Astrocyte (in vitro differentiated cells and primary cell): ENCODE measurements at regions not wholly inside any gene's neighbourhood (a gene's known extent, or its start where the extent isn't known, plus 50 kb on each side); places are given as distances from the start of the nearest gene placed in this dataset.

Experiments
- DNase-seq: peaks from one replicate; pipeline ENCODE4 v3.0.0-alpha.2; 2010; ENCODE audit warnings: low read depth
- FAIRE-seq: peaks from 2 replicates; lab custom pipeline; 2011; peaks lifted over from hg19 to GRCh38; lab: Jason Lieb, UNC
- H2AFZ ChIP-seq: 2 replicates; pipeline ENCODE4 v1.6.0; 2012; ENCODE audit warnings: low read depth, low read length, inconsistent platforms
- H3K27ac ChIP-seq: 2 replicates; pipeline ENCODE4 v1.5.1; 2011; ENCODE audit warnings: low read depth, low read length, inconsistent platforms
- H3K27me3 ChIP-seq: 2 replicates; pipeline ENCODE4 v1.6.0; 2011; ENCODE audit warnings: low read length, inconsistent platforms; ENCODE audit not compliant: insufficient read depth
- H3K36me3 ChIP-seq: 2 replicates; pipeline ENCODE4 v1.5.1; 2011; ENCODE audit warnings: low read length, inconsistent platforms; ENCODE audit not compliant: insufficient read depth
- H3K4me1 ChIP-seq: 2 replicates; pipeline ENCODE4 v1.5.1; 2011; ENCODE audit warnings: low read length, inconsistent platforms; ENCODE audit not compliant: insufficient read depth
- H3K4me2 ChIP-seq: 2 replicates; pipeline ENCODE4 v1.6.0; 2012; ENCODE audit warnings: low read length, inconsistent platforms
- H3K4me3 ChIP-seq: 2 replicates; pipeline ENCODE4 v1.5.1; 2011; ENCODE audit warnings: low read depth, mild to moderate bottlenecking, low read length, inconsistent platforms; ENCODE audit not compliant: insufficient read depth
- H3K79me2 ChIP-seq: 2 replicates; pipeline ENCODE4 v1.6.0; 2012; ENCODE audit warnings: mild to moderate bottlenecking, low read length, inconsistent platforms; ENCODE audit not compliant: insufficient read depth
- H3K9ac ChIP-seq: 2 replicates; pipeline ENCODE4 v1.6.0; 2012; ENCODE audit warnings: mild to moderate bottlenecking, low read length, inconsistent platforms
- H3K9me3 ChIP-seq: 2 replicates; pipeline ENCODE4 v1.5.1; 2012; ENCODE audit warnings: low read depth, mild to moderate bottlenecking, low read length, inconsistent platforms; ENCODE audit not compliant: insufficient read depth
- H4K20me1 ChIP-seq: 2 replicates; pipeline ENCODE4 v1.6.0; 2012; ENCODE audit warnings: low read length, inconsistent platforms; ENCODE audit not compliant: insufficient read depth
- H3K27ac Mint-ChIP-seq: one replicate; pipeline ENCODE4 v1.8.0; 2021; ENCODE audit warnings: mild to moderate bottlenecking, mixed read lengths; ENCODE audit not compliant: unreplicated experiment
- H3K27me3 Mint-ChIP-seq: one replicate; pipeline ENCODE4 v1.8.0; 2021; ENCODE audit warnings: low read depth, mixed read lengths; ENCODE audit not compliant: unreplicated experiment
- H3K36me3 Mint-ChIP-seq: one replicate; pipeline ENCODE4 v1.8.0; 2021; ENCODE audit warnings: low read depth, mixed read lengths; ENCODE audit not compliant: unreplicated experiment
- H3K4me1 Mint-ChIP-seq: one replicate; pipeline ENCODE4 v1.8.0; 2021; ENCODE audit warnings: low read depth, mixed read lengths; ENCODE audit not compliant: unreplicated experiment
- H3K4me3 Mint-ChIP-seq: one replicate; pipeline ENCODE4 v1.8.0; 2021; ENCODE audit warnings: mild to moderate bottlenecking, moderate library complexity, mixed read lengths; ENCODE audit not compliant: unreplicated experiment
- H3K9me3 Mint-ChIP-seq: one replicate; pipeline ENCODE4 v1.8.0; 2021; ENCODE audit warnings: mild to moderate bottlenecking, mixed read lengths; ENCODE audit not compliant: unreplicated experiment
- CTCF ChIP-seq: IDR thresholded peaks from 2 replicates; pipeline ENCODE4 v1.5.1; 2011; ENCODE audit warnings: low read depth, mild to moderate bottlenecking, inconsistent platforms, low read length, moderate library complexity; ENCODE audit not compliant: insufficient read depth
- EZH2 ChIP-seq: IDR thresholded peaks from 2 replicates; pipeline ENCODE4 v1.6.1; 2012; ENCODE audit warnings: mild to moderate bottlenecking, low read length, inconsistent platforms; ENCODE audit not compliant: insufficient read depth

- Histone ChIP-seq H3K4me3 (no peak overlapping the region), H3K79me2 (no peaks in the 10 kb centered on the region), H3K9me3 (no peaks in the 10 kb centered on the region), H3K36me3 (no peaks in the 10 kb centered on the region), H3K4me1 (no peaks in the 10 kb centered on the region), H3K27me3 (no peaks in the 10 kb centered on the region), H3K27ac (no peak overlapping the region), H4K20me1 (no peaks in the 10 kb centered on the region), H3K9ac (no peak overlapping the region), H2AFZ (no peak overlapping the region), H3K4me2 (no peak overlapping the region)
- Mint-ChIP-seq H3K36me3 (no peaks in the 10 kb centered on the region), H3K4me1 (peaks cover 11% of the 10 kb centered on the region), H3K4me3 (no peak overlapping the region), H3K27ac (no peak overlapping the region), H3K9me3 (no peaks in the 10 kb centered on the region), H3K27me3 (no peaks in the 10 kb centered on the region)
- FAIRE-seq (no peak), DNase-seq (no peak)
- no peak for TF ChIP-seq CTCF
- no peak for TF ChIP-seq EZH2
Measured at GRCh38 chr2:78677774-78678173, 347.7 kb upstream of the REG3G start.

- FAIRE-seq (no peak), DNase-seq (no peak)
- TF ChIP-seq EZH2 (no peak), CTCF (no peak)
- Mint-ChIP-seq H3K27me3 (no peaks in the 10 kb centered on the region), H3K4me3 (no peak overlapping the region), H3K36me3 (no peaks in the 10 kb centered on the region), H3K4me1 (peaks cover 14% of the 10 kb centered on the region), H3K9me3 (peaks cover 8% of the 10 kb centered on the region), H3K27ac (no peak overlapping the region)
- no peak overlapping the region for H3K4me3 ChIP-seq
- no peaks in the 10 kb centered on the region for H3K9me3 ChIP-seq
- H3K36me3 ChIP-seq = no peaks in the 10 kb centered on the region
- no peak overlapping the region for H3K9ac ChIP-seq
- no peak overlapping the region for H3K4me2 ChIP-seq
- H3K4me1 ChIP-seq = no peaks in the 10 kb centered on the region
- H2AFZ ChIP-seq = no peak overlapping the region
- H4K20me1 ChIP-seq = no peaks in the 10 kb centered on the region
- no peak overlapping the region for H3K27ac ChIP-seq
- no peaks in the 10 kb centered on the region for H3K27me3 ChIP-seq
- H3K79me2 ChIP-seq = no peaks in the 10 kb centered on the region
Measured at GRCh38 chr2:78681386-78681785, 344.1 kb upstream of the REG3G start.

GRCh38 chr2:78682781-78683180 lies 342.7 kb upstream of the REG3G start:
- no peak for DNase-seq
- H3K79me2 ChIP-seq = no peaks in the 10 kb centered on the region
- TF ChIP-seq EZH2 (no peak), CTCF (no peak)
- H3K36me3 ChIP-seq = no peaks in the 10 kb centered on the region
- H3K4me2 ChIP-seq = no peak overlapping the region
- H4K20me1 ChIP-seq = no peaks in the 10 kb centered on the region
- no peak overlapping the region for H3K27ac ChIP-seq
- peaks cover 14% of the 10 kb centered on the region for H3K4me1 Mint-ChIP-seq
- H3K27ac Mint-ChIP-seq = peak overlapping the region; percentile 78
- H3K4me3 ChIP-seq = no peak overlapping the region
- no peaks in the 10 kb centered on the region for H3K36me3 Mint-ChIP-seq
- FAIRE-seq = no peak
- no peak overlapping the region for H2AFZ ChIP-seq
- H3K4me3 Mint-ChIP-seq = no peak overlapping the region
- peaks cover 8% of the 10 kb centered on the region for H3K9me3 Mint-ChIP-seq
- H3K4me1 ChIP-seq = no peaks in the 10 kb centered on the region
- no peaks in the 10 kb centered on the region for H3K27me3 Mint-ChIP-seq
- H3K9me3 ChIP-seq = no peaks in the 10 kb centered on the region
- no peak overlapping the region for H3K9ac ChIP-seq
- no peaks in the 10 kb centered on the region for H3K27me3 ChIP-seq
